ENCODE measurements at regions not wholly inside any gene's neighbourhood (a gene's known extent, or its start where the extent isn't known, plus 50 kb on each side); places are given as distances from the start of the nearest gene placed in this dataset.
"Not testable (repeated sequence)": the region's sequence is repeated elsewhere in the genome, so short reads cannot be mapped to it uniquely, and the experiment has no call there.

DNA sequence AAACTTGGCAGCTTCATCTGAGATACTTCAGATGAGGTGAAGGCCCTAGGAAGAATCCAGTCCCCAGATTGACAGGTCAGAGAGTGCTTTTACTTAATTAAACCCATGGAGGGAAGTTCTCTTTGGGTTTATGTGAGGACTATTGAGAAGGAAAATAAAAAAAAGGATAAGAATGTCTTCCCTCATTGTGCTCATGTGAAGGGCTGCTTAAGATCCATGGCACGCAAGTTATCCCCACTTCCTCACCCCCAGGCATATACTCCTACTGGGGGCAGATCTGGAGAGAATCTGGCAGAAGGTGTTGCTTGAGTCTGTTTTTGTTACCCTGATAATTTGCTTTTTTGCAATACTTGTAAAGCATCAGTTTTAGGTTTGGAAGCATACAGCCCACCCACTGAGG, 322.9 kb upstream of the TFAP2D start:
- Histone ChIP-seq H3K27me3 (no peaks in the 10 kb centered on the region), H3K36me3 (no peaks in the 10 kb centered on the region), H3K9me3 (no peaks in the 10 kb centered on the region), H3K4me1 (no peaks in the 10 kb centered on the region), H3K4me3 (no peak overlapping the region), H3K27ac (no peak overlapping the region)
- DNase-seq (no peak), ATAC-seq (no peak)
- TF ChIP-seq, protein P1, sequence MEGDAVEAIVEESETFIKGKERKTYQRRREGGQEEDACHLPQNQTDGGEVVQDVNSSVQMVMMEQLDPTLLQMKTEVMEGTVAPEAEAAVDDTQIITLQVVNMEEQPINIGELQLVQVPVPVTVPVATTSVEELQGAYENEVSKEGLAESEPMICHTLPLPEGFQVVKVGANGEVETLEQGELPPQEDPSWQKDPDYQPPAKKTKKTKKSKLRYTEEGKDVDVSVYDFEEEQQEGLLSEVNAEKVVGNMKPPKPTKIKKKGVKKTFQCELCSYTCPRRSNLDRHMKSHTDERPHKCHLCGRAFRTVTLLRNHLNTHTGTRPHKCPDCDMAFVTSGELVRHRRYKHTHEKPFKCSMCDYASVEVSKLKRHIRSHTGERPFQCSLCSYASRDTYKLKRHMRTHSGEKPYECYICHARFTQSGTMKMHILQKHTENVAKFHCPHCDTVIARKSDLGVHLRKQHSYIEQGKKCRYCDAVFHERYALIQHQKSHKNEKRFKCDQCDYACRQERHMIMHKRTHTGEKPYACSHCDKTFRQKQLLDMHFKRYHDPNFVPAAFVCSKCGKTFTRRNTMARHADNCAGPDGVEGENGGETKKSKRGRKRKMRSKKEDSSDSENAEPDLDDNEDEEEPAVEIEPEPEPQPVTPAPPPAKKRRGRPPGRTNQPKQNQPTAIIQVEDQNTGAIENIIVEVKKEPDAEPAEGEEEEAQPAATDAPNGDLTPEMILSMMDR (IDR thresholded peaks at IDR 0.05) = no peak
- intact Hi-C loops (cut with DNase I) = no loop called here

DNA sequence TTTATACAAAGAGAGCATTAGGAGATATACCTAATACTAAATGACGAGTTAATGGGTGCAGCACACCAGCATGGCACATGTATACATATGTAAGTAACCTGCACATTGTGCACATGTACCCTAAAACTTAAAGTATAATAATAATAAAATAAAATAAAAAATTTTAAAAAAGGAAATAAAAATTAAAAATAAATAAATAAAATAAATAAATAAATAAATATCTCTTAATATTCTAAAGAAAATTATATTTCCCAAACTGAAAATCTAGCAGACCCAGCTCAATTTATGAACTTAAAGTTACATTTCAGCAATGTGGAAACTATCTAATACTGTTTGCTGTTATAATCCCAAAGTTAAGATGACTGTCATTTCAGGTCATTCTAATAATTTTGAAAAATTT, 319.2 kb upstream of the TFAP2D start:
- H3K36me3 ChIP-seq; H3K4me1 ChIP-seq; ATAC-seq; H3K9me3 ChIP-seq; H3K27ac ChIP-seq; H3K27me3 ChIP-seq; H3K4me3 ChIP-seq; DNase-seq; intact Hi-C loops (cut with DNase I): not testable (repeated sequence)

DNA sequence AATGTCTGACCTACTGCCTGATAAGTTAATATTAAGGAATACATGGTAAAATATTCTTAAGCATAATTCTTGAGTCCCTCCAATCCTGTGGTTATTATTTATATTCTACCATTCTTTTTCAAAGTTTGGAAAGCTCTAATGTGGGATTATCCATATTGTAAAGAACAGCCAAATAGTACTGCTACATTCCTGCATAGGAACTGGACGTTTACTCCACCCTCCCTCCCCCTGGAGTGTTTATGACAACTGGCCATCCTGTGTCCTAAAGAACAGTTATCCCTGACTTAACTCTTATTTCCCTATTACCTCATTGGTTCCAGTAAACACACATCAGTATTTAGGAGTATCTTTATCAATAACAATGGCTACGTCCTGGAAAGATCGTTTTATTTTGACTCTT, 308.7 kb upstream of the TFAP2D start:
- TF ChIP-seq, protein P1 (IDR thresholded peaks at IDR 0.05) = no peak
- intact Hi-C loops (cut with DNase I) = no loop called here
- Histone ChIP-seq H3K27ac (no peak overlapping the region), H3K4me1 (no peaks in the 10 kb centered on the region), H3K27me3 (no peaks in the 10 kb centered on the region), H3K9me3 (no peaks in the 10 kb centered on the region), H3K4me3 (no peak overlapping the region), H3K36me3 (no peaks in the 10 kb centered on the region)
- DNase-seq = no peak
- ATAC-seq = no peak

DNA sequence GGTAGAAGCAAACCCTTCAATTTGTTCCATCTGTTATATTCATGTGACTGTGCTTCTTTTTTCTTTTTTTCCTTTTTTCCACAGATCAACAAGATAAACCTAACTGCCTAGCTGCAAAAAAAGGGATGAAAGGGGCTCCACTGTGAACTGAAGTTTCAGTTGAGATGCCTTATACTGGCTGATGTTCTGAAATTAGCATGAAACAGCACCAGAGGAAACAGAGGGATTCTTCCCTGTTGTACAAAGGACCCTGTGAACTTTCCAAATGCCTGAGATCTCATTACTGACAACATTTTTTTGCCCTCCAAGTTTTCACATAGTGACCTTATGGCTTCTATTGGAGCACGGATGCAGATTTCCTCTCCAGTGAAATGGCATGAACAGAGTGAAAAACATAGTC, 302.7 kb upstream of the TFAP2D start:
- H3K9me3 ChIP-seq = no peaks in the 10 kb centered on the region
- no peak overlapping the region for H3K27ac ChIP-seq
- ATAC-seq = no peak
- DNase-seq = no peak
- no peaks in the 10 kb centered on the region for H3K36me3 ChIP-seq
- intact Hi-C loops (cut with DNase I) = no loop called here
- no peak overlapping the region for H3K4me3 ChIP-seq
- TF ChIP-seq, protein P1 (IDR thresholded peaks at IDR 0.05) = no peak
- H3K4me1 ChIP-seq = no peaks in the 10 kb centered on the region
- H3K27me3 ChIP-seq = no peaks in the 10 kb centered on the region

DNA sequence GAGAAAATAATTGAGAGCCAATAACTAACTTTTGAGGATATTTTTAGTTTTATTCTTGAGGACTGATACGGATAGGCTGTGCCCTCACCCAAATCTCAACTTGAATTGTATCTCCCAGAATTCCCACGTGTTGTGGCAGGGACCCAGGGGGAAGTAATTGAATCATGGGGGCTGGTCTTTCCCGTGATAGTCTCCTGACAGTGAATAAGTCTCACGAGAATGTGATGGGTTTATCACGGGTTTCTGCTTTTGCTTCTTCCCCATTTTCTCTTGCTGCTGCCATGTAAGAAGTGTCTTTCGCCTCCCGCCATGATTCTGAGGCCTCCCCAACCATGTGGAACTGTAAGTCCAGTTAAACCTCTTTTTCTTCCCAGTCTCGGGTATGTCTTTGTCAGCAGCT, 292.3 kb upstream of the TFAP2D start:
- H3K36me3 ChIP-seq; ATAC-seq; intact Hi-C loops (cut with DNase I); DNase-seq; H3K4me3 ChIP-seq; H3K9me3 ChIP-seq; H3K4me1 ChIP-seq; H3K27me3 ChIP-seq; H3K27ac ChIP-seq: not testable (repeated sequence)

DNA sequence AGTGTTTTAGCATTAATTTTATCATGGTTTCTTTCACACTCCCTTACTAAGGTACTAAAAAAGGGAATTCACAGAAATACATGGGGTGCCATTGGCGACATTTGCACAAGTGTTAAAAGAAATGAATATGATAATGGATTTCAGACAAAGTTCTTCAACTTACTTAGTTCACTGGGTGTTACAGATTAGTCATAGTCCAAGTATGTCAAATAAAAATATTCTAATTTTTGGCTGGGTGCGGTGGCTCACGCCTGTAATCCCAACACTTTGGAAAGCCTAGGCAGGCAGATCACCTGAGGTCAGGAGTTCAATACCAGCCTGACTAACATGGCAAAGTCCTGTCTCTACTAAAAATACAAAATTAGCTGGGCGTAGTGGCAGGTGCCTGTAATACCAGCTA, 286.1 kb upstream of the TFAP2D start:
- peaks cover 0 to 7% of the 10 kb centered on the region in 2 donors for H3K9me3 ChIP-seq
- intact Hi-C loops (cut with DNase I) = no loop called here
- H3K36me3 ChIP-seq = no peaks in the 10 kb centered on the region
- no peaks in the 10 kb centered on the region for H3K27me3 ChIP-seq
- no peaks in the 10 kb centered on the region for H3K4me1 ChIP-seq
- DNase-seq (no peak), ATAC-seq (no peak)
- no peak overlapping the region for H3K4me3 ChIP-seq
- no peak overlapping the region for H3K27ac ChIP-seq
- TF ChIP-seq, protein P1 (IDR thresholded peaks at IDR 0.05) = no peak
